Stimulated activated CD8-positive, alpha-beta memory T cell treated with anti-CD3 and anti-CD28 coated beads, Interleukin-2, amount 100 ng/mL, for 48 hours (primary cell): ENCODE measurements at regions not wholly inside any gene's neighbourhood (a gene's known extent, or its start where the extent isn't known, plus 50 kb on each side); places are given as distances from the start of the nearest gene placed in this dataset.

ENCODE experiments used
- DNase-seq, 2 donors: peaks; one replicate each; pipeline ENCODE4 v3.0.0-alpha.2; 2020; ENCODE audit warnings: low read depth in 2 of 2

DNA sequence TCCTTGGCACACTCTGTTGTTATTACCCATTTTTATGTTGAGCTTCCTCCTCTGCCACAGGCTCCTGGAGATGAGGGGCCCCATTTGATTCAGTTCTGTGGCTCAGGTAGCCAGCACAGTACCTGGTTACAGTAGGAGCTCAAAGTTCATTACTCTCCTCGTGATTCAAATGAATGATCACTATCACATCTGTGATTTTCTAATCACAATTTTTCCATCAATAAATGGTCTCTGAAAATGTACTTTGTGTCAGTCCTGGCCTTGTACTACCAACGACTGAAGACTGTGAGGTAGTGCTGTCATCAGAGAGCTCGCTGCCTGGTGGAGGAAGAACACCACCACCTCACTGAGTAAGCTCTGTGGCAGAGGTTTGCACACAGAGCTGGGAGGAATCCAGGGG, 106.8 kb upstream of the JUN start:
- no peak for DNase-seq

GRCh38 chr1:58891347-58891746, 107.5 kb upstream of the JUN start:
- no peak for DNase-seq

DNA sequence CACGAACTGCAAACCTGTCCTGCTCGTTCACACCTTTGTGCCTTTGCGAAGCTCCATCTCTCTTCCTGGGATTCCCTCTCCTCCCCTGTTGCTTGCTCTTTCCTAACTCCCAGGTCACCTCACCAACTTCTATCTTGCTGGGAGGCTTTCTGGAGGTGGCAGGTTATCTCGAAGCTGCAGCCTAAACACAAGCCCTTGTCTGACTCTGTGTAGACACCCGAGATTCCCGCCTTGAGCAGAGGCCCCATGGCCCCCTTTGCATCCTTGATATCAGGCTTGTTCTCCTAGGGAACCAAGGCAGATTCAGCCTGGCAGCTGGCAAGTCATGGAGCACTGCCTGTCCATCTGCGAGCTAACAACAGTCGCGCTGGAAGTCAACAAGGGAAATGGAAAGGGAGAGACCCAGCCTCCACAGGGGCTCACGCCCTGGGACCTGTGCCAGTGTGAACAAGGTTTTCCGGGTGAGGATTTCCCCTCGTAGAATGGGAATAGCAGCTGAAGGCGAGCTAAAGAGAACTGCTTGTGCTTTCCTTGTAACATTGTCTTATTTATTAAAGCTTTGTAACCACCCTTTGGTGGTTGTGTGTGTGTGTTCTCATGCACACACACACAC, 109.5 kb upstream of the JUN start:
- DNase-seq, result no peak

GRCh38 chr1:58895082-58895481, 111.2 kb upstream of the JUN start:
- no peak for DNase-seq

DNA sequence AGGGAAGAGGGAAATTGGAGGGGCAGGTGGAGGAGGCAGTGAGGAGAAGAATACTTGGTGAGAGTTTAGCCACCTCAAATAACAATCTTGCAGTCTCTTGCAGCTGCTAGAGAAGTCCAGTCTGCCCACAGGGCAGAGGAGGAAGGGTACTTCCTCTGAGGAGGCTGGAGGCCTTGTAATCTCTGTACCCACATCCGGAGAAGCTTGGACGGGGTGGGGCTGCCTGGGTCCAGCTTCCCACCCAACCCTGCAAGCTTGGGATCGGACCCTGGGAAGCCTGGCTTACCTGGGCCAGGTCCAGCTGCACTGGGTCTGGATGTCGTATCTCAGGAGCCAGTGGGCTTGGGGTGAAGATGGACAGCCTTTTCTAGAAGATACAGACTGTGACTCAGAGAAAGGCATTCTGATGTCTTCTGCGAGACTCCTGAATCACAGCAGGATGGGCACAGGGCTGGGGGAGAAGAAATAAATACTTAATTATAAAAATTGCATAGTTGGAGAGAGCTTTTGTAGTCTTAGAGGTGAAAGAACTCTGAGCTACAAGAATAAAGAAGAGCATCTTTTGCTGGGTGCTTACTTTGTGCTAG, 111.8 kb upstream of the JUN start:
- DNase-seq, result no peak

DNA sequence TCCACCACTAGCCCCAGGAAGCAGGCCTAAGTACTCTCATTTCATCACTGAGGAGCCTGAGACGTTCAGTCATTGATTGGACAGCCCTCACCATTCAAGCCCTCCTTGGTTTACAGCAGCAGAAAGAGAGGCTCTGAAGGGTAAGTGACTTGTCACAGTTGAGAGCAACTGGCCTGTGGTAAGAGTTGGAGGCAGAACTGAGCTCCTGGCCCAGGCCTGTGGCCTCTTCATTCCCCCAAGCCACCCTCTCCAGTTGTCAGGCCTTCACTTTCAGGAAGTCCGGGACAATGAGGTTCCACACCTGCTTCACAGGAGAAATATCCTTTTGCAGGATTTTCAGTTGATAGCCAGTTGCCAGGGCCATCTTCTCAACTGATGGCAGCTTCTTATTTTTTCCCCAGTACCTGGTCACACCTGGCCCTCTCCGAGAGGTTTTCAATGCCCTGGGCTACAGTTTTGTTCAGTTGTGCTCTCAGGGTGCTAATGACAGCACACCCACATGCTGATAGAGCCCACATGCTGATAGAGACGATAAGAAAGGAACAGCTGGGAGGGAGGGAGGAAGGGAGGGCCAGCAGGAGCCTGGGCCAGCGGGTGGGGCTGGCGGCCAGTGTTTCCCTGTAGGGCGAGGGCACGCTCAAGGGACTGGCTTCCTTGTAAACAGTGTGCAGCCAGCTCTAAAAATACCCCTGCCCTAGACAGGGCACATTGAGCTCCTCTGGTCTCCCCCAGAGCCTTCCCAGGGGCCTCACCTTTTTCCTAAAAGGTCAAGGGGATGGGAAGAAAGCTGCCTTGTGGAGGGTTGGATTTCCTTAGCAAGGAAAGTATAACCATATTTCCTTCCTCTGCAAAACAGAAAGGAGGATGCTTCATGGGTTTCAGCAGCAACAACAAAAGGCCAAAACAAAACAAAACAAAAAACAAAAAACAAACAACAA, 112.7 kb upstream of the JUN start:
- no peak for DNase-seq

- DNase-seq, result no peak
Observed at GRCh38 chr1:58898739-58899586, 115.1 kb upstream of the JUN start.

DNA sequence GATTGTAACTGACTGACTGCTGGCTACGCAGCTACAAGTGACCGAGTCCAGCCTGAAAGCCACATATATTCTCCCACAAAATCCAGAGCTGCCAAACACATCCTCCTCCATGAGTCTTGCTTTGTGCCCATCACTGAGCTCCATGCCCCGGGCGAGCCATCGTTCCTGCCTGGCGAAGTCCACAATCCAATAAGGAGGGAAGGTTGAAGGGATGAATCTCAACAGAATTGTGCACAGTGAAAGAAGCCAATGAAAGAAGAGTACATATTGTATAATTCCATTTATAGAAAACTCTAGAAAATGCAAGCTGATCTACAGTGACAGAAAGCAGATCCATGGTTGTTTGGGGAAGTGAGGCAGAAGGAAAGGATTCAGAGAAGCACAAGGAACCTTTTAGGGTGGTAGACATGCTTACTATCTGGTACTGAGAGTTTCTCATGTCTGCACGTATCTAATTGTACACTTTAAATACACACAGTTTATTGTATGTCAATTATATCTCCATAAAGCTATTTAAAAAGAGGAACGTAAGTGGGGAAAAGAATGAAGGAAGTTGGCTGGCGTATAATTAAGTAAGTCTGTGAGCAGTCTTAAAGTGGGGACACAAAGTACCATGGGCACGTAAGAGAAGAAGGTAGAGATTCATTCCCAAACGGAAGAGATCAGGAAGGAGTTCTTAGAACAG, 115.9 kb upstream of the JUN start:
- no peak for DNase-seq

- no peak for DNase-seq
Observed at GRCh38 chr1:58900396-58900795, 116.5 kb upstream of the JUN start.

DNA sequence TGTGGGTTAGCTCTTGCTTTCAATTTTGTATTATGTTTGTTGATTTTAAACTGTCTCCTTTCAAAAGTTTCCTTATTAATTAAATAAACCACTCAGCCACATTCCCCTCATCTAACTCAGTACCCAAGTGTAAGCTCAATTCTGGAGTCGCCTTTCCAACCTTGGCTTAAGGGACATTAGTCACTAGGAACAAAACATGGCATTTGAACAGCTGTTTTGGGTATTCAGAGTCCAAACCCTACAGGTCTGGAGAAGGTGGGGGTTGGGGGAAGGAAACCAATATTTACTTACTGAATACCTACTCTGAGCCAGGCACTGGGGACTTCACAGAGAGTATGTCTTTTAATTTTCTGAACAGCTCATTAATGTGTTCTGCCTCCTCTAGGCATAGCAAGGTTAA, 117.2 kb upstream of the JUN start:
- DNase-seq, result no peak

GRCh38 chr1:58902830-58903513, 119.1 kb upstream of the JUN start:
- DNase-seq, result no peak

DNA sequence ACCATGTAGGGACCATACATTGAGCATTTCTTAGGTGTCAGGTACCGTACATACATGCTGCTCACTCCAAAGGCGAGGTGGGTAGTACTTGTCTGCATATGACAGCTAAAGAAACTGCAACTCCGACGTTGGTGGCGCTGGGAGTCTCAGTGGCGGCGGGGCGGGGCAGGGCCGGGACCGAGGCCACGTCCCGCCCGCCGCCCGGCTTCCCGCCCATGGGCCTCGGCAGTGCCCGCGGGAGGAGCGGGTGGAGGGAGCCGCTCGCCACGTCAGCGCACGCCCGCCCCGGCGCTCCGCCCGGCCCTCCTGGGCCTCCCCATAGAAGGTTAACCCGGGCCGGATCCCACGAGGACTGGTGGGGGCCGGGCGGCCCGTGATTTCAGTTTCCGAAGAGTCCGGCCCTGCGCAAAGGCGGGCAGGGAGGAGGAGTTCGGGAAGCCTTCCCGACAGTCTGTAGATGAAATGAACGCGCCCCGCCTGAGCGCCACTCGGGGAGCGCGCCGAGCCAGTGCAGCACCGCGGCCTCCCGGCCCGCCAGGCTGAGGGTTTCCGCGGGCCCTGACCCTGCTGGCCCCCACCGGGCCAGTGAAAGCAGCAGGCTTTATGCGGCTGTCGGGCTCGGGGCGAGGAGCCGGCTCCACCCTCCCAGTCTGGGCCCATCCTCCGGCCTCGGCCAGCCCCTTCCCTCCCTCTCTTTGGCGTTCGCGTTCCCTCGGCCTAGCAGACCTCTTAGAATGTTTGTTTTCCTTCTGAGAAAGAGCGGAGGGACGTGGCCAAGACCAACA, 119.9 kb upstream of the JUN start:
- DNase-seq, result peak; percentile 81 to 82

DNA sequence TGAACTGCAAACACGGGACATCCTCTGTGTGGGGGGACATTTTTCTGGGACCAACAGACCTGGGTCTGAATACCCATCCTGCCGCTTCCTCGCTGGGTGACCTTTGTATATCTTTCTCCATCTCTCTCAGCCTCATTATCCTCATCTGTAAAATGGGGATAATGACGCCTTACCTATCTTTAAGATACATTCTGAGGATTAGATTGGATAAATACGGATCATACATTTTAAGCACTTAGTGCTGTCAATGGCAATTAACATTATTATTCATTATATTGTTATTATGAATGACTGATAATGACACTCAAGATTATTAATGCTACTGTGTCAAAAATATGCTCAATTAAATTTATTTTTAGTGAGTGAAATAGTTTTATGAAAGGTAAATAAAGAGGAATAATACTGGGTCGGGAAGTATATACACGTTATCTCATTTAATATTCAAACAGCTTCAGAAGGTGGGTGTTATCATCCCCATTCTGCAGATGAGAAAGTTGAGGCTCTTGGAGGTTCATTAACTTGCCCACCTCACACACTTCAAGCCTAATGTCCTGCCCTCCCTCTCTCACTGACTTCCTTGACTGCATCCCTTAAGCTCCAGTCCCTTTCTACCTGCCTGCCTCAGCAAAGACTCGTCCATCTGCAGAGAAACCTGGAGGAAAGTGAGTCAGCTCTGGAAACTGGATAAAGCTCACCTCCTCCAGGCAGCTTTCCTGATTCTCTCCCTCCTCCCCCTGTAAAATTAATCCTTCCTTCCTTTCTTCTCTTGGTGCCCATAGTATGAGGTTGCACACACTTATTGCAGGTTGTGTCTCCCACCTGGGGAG, 120.7 kb upstream of the JUN start:
- no peak for DNase-seq

- no peak for DNase-seq
Observed at GRCh38 chr1:58905126-58905490, 121.3 kb upstream of the JUN start.

GRCh38 chr1:58905628-58906221, 121.9 kb upstream of the JUN start:
- no peak for DNase-seq

DNA sequence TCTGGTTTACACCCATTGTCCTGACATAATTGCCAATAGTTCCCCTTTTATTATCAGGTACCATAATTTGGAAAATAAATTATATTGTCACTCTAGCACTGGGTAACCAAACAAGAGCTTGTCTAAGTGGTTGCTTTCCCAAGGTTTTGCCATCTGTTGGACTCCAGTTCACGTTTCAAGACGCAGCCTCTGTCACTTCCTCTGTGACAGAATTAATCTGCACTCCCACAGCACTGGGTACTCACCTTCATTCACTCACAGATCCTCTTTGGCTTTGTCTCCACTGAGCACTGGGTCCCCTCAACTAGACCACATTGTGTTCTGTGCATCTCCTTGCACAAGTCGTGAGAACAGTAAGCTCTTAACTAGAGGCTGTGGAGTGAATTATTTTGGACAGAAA, 123.6 kb upstream of the JUN start:
- DNase-seq, result no peak

DNA sequence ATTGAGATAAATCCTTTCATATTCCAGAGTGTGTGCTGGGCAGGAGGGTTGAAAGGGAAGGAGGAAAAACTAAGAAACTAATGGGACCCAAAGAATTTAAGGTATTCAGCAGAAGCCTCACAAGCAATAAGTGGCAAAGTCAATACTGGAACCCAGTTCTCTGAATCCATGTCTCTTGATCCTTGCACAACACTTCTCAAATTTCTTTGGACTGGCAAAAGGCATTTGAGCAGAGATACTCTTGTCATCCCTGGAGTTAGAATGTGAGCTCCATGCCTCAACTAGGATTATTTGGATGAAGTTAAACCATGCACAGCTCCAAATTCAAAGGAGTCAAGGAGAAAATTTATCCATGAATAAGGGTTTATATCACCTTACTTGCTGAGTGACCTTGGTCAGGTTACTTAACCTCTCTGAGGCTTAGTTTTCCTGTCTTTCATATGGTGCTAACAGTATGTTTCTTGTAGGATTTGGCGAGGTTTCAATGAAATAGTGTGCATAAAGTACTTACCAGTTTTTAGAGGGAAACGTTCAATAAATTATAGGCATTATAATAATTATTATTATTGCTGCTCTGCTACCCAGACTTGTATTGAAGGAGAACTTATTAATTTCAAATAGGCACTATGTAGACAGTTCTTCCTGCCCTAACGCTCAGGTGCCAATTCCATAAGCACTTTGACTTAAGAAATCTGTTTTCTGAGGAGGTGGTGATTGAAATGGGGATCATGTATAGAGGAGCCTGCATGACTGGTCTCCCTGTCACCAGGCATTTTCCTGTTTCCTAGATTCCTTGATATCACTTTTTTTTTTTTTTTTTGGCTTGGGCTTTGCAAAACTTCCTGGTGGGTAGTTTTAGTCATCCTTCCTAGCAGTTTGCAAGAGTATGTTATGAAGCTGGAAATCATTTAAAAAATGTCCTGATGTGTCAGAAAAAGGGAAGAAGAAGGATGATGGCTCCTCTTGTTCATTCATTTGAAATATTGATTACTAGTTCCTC, 125.0 kb upstream of the JUN start:
- no peak for DNase-seq
